Prostate gland (tissue), 2 donors: ENCODE measurements at regions not wholly inside any gene's neighbourhood (a gene's known extent, or its start where the extent isn't known, plus 50 kb on each side); places are given as distances from the start of the nearest gene placed in this dataset.

ENCODE experiments used
- POLR2A ChIP-seq: fragments of 450-650 bp; IDR thresholded peaks from one replicate; pipeline ENCODE4 v1.6.1; 2016; ENCODE audit warnings: antibody characterized with exemption, mild to moderate bottlenecking
- POLR2AphosphoS5 ChIP-seq: sonication (generic); formaldehyde crosslinking; IDR thresholded peaks from one replicate; pipeline ENCODE4 v1.6.1; 2017; ENCODE audit warnings: antibody characterized with exemption
- TF ChIP-seq, protein P1 (sequence below), 4 experiments: fragments of 200-600 bp in 2 of 4; fragments of 450-650 bp in 2 of 4; sonication (generic) in 2 of 4; IDR thresholded peaks; 1 replicate in 3 of 4; 2 replicates in 1 of 4; pipeline ENCODE4 v1.5.1; 2016 to 2019; ENCODE audit warnings: antibody characterized with exemption in 4 of 4, mild to moderate bottlenecking in 2 of 4, moderate library complexity in 2 of 4

DNA sequence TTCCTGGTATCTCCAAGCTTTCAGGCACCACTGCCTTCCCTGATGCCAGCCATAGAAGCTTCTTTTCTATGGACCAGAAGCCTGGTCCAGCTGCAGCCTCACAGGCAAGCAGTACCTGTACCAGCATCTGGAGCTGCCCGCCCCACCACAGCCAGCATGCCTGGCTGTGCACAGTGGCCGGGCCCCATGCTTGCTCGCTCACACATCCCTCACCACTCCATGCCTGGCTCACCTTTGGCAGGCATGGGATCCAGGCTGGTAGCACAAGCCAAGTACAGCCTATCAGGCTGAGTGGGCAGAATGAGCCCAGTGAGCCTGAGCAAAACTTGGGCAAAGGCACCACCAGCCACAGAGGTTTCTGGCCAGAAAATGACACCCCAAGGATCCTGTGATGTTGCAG, 93.4 kb downstream of the TPRA1 start:
- TF ChIP-seq, protein P1, sequence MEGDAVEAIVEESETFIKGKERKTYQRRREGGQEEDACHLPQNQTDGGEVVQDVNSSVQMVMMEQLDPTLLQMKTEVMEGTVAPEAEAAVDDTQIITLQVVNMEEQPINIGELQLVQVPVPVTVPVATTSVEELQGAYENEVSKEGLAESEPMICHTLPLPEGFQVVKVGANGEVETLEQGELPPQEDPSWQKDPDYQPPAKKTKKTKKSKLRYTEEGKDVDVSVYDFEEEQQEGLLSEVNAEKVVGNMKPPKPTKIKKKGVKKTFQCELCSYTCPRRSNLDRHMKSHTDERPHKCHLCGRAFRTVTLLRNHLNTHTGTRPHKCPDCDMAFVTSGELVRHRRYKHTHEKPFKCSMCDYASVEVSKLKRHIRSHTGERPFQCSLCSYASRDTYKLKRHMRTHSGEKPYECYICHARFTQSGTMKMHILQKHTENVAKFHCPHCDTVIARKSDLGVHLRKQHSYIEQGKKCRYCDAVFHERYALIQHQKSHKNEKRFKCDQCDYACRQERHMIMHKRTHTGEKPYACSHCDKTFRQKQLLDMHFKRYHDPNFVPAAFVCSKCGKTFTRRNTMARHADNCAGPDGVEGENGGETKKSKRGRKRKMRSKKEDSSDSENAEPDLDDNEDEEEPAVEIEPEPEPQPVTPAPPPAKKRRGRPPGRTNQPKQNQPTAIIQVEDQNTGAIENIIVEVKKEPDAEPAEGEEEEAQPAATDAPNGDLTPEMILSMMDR (IDR thresholded peaks at IDR 0.05), result no peak
- no peak for TF ChIP-seq POLR2A
- TF ChIP-seq POLR2AphosphoS5, result no peak
